Osteocyte (in vitro differentiated cells): ENCODE measurements at regions not wholly inside any gene's neighbourhood (a gene's known extent, or its start where the extent isn't known, plus 50 kb on each side); places are given as distances from the start of the nearest gene placed in this dataset.

Experiments used
- DNase-seq: peaks from one replicate; pipeline ENCODE4 v3.0.0; 2021; ENCODE audit warnings: mixed read lengths; ENCODE audit not compliant: unreplicated experiment; ENCODE audit errors: extremely low spot score
- H3K27ac Mint-ChIP-seq: one replicate; pipeline ENCODE4 v1.8.0; 2021; ENCODE audit warnings: mild to moderate bottlenecking, mixed read lengths; ENCODE audit not compliant: unreplicated experiment
- H3K27me3 Mint-ChIP-seq: one replicate; pipeline ENCODE4 v1.8.0; 2021; ENCODE audit warnings: mixed read lengths; ENCODE audit not compliant: unreplicated experiment
- H3K36me3 Mint-ChIP-seq: one replicate; pipeline ENCODE4 v1.8.0; 2021; ENCODE audit warnings: mixed read lengths; ENCODE audit not compliant: unreplicated experiment
- H3K4me1 Mint-ChIP-seq: one replicate; pipeline ENCODE4 v1.8.0; 2021; ENCODE audit warnings: mixed read lengths; ENCODE audit not compliant: unreplicated experiment
- H3K4me3 Mint-ChIP-seq: one replicate; pipeline ENCODE4 v1.8.0; 2021; ENCODE audit warnings: mild to moderate bottlenecking, moderate library complexity, mixed read lengths; ENCODE audit not compliant: unreplicated experiment
- H3K9me3 Mint-ChIP-seq: one replicate; pipeline ENCODE4 v1.8.0; 2021; ENCODE audit warnings: mixed read lengths; ENCODE audit not compliant: unreplicated experiment
- CTCF ChIP-seq: fragments of 200-600 bp; sonication (generic); IDR thresholded peaks from 2 replicates; pipeline ENCODE4 v1.5.0; 2021; ENCODE audit warnings: antibody characterized with exemption, mild to moderate bottlenecking, moderate library complexity

- Mint-ChIP-seq H3K4me1 (peaks cover 72% of the 10 kb centered on the region), H3K4me3 (no peak overlapping the region), H3K27ac (peak overlapping the region; percentile 76), H3K36me3 (no peaks in the 10 kb centered on the region), H3K27me3 (no peaks in the 10 kb centered on the region), H3K9me3 (no peaks in the 10 kb centered on the region)
- no peak for TF ChIP-seq CTCF
- no peak for DNase-seq
These were observed 404.2 kb upstream of the CDIN1 start for GRCh38 chr15:36175186-36175740.

GRCh38 chr15:36175741-36176291 is 403.6 kb upstream of the CDIN1 start:
- Mint-ChIP-seq H3K27me3 (no peaks in the 10 kb centered on the region), H3K36me3 (no peaks in the 10 kb centered on the region), H3K4me3 (no peak overlapping the region), H3K27ac (peak overlapping the region; percentile 76), H3K9me3 (no peaks in the 10 kb centered on the region), H3K4me1 (peaks cover 72% of the 10 kb centered on the region)
- no peak for TF ChIP-seq CTCF
- no peak for DNase-seq

GRCh38 chr15:36177590-36178302 is 401.7 kb upstream of the CDIN1 start:
- Mint-ChIP-seq H3K4me1 (peaks cover 65% of the 10 kb centered on the region), H3K4me3 (no peak overlapping the region), H3K27me3 (no peaks in the 10 kb centered on the region), H3K36me3 (peaks cover 1% of the 10 kb centered on the region), H3K9me3 (no peaks in the 10 kb centered on the region), H3K27ac (peak overlapping the region; percentile 76)
- no peak for TF ChIP-seq CTCF
- DNase-seq, result no peak

GRCh38 chr15:36178303-36178633 is 401.2 kb upstream of the CDIN1 start:
- H3K27me3 Mint-ChIP-seq, result no peaks in the 10 kb centered on the region
- no peak for TF ChIP-seq CTCF
- no peaks in the 10 kb centered on the region for H3K9me3 Mint-ChIP-seq
- H3K36me3 Mint-ChIP-seq, result peaks cover 3% of the 10 kb centered on the region
- peak overlapping the region; percentile 76 for H3K27ac Mint-ChIP-seq
- no peak for DNase-seq
- H3K4me1 Mint-ChIP-seq, result peaks cover 61% of the 10 kb centered on the region
- no peak overlapping the region for H3K4me3 Mint-ChIP-seq

GRCh38 chr15:36183201-36183600 is 396.2 kb upstream of the CDIN1 start:
- Mint-ChIP-seq H3K27me3 (no peaks in the 10 kb centered on the region), H3K27ac (no peak overlapping the region), H3K9me3 (peaks cover 8% of the 10 kb centered on the region), H3K4me1 (peaks cover 42% of the 10 kb centered on the region), H3K4me3 (no peak overlapping the region), H3K36me3 (peaks cover 3% of the 10 kb centered on the region)
- DNase-seq, result no peak
- TF ChIP-seq CTCF, result no peak
